HFF-Myc (cell line): ENCODE measurements at regions not wholly inside any gene's neighbourhood (a gene's known extent, or its start where the extent isn't known, plus 50 kb on each side); places are given as distances from the start of the nearest gene placed in this dataset.

Experiments
- DNase-seq: peaks from one replicate; pipeline ENCODE4 v3.0.0-alpha.2; 2011; ENCODE audit warnings: low read depth; ENCODE audit errors: extremely low read depth
- H3K4me3 ChIP-seq: replicated peaks from 2 replicates; pipeline ENCODE4 v1.5.1; 2011; ENCODE audit warnings: low read depth, mild to moderate bottlenecking, control low read depth, low read length
- TF ChIP-seq, protein P1 (sequence below): IDR thresholded peaks from 2 replicates; pipeline ENCODE4 v1.5.1; 2012; ENCODE audit warnings: mild to moderate bottlenecking, low read depth, low read length, control low read depth; ENCODE audit errors: missing control alignments

DNA sequence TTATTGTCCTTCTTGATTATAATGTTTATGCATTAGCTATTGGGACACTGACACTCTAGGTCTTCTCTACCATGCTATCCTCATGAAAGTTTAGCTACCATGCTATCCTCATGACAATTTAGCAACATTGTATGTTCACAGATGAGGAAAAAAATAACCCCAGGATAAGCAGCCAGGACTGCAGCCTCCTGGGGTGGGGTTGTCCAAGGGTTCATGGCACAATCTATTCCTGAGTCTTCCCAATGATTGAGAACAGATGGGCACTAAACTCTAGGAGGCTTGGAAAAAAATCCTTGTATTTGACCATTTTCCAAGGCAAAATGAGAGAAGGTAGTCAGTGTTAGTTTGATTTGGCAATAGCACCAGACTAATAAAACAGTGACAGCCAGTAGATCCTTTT, 619.8 kb upstream of the LCORL start:
- TF ChIP-seq, protein P1, sequence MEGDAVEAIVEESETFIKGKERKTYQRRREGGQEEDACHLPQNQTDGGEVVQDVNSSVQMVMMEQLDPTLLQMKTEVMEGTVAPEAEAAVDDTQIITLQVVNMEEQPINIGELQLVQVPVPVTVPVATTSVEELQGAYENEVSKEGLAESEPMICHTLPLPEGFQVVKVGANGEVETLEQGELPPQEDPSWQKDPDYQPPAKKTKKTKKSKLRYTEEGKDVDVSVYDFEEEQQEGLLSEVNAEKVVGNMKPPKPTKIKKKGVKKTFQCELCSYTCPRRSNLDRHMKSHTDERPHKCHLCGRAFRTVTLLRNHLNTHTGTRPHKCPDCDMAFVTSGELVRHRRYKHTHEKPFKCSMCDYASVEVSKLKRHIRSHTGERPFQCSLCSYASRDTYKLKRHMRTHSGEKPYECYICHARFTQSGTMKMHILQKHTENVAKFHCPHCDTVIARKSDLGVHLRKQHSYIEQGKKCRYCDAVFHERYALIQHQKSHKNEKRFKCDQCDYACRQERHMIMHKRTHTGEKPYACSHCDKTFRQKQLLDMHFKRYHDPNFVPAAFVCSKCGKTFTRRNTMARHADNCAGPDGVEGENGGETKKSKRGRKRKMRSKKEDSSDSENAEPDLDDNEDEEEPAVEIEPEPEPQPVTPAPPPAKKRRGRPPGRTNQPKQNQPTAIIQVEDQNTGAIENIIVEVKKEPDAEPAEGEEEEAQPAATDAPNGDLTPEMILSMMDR = no peak
- no peak for DNase-seq
- H3K4me3 ChIP-seq = no peak overlapping the region

DNA sequence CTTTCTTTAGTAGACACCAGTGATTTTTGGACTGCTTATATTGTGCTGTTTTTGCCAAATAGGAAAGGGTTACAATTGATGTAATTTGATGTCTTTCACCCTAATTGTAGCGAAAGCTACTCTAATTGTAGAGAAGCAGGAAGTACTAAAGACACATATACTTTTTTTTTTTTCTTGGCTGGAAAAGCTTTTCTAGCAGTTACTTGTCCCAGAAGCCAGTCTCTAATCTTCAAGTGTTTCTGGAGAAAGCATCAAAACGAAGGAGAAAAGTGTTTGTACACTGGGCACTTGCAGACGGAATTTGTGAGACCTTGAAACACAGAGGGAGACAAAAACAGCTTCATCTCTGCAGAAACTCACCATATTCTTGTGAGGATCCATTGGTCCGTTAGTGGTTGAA, 616.5 kb upstream of the LCORL start:
- DNase-seq = no peak
- no peak overlapping the region for H3K4me3 ChIP-seq
- TF ChIP-seq, protein P1 = no peak

DNA sequence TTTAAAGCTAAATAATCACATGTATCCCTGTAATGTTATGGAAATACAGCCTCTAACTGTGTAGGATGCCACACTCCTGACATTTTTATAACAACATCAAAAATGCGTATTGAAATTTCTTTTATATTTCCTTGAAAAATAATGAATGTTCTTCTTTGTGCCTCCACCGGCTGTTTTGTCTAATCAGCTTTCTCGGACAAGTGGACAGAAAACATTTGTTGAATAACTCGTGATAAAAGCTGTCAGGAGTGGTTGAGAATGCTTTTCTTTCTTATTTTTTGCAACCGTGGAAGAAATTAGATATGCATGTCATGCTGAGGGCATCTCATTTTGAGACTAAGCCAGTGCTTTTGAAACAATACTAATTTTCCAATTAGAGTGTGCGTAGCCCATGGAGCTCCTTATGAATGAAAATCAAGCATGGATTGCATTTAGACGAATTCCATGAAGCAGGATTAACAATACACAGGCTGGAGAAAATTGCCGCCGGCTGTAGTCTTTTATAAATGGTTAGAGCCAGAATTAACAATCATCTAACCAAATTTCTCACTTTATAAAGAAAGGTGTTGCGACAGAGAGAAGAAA, 614.5 kb upstream of the LCORL start:
- TF ChIP-seq, protein P1 = no peak
- no peak for DNase-seq

DNA sequence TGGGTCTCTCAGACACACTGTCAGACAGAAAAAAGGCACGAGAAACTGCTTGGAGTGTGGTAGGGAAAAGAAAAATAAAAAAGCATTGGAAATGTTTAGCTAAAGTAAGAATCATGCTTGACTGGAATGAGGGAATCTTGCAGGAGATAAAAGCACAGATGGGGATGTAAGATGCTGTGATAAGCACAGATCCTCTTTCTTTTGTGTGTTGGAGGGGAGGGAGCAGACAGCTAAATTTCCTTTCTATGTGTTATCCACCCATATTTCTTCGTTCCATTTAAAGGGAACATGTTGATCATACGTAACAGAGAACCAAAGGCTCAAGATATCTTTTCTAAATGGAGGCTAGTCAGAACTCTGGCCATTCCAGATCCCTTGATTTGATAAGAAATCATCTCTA, 614.0 kb upstream of the LCORL start:
- no peak overlapping the region for H3K4me3 ChIP-seq
- TF ChIP-seq, protein P1 = no peak

More for the DNA sequence above, 614.5 kb upstream of the LCORL start:
- no peak overlapping the region for H3K4me3 ChIP-seq

DNA sequence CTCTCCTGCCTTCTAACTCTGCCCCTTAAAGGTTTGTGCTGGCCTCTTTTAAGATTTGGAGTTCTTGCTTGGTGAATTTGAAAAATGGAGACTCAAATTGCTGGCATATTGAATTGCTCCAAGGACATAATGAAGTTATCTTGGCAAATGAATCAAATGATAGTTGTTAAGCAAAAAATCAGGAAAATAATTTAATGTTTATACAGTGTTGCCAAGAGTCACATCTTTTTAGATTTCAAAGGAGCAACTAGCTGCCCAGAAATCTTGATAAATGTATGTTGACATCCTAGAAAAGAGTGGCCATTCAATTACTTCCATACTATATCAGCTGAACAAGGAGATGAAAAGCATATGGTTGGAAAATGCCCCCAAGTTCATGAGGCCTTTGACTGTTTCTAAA, 610.0 kb upstream of the LCORL start:
- no peak for DNase-seq
- H3K4me3 ChIP-seq = no peak overlapping the region
- TF ChIP-seq, protein P1 = no peak

More for the DNA sequence above, 614.0 kb upstream of the LCORL start:
- no peak for DNase-seq

DNA sequence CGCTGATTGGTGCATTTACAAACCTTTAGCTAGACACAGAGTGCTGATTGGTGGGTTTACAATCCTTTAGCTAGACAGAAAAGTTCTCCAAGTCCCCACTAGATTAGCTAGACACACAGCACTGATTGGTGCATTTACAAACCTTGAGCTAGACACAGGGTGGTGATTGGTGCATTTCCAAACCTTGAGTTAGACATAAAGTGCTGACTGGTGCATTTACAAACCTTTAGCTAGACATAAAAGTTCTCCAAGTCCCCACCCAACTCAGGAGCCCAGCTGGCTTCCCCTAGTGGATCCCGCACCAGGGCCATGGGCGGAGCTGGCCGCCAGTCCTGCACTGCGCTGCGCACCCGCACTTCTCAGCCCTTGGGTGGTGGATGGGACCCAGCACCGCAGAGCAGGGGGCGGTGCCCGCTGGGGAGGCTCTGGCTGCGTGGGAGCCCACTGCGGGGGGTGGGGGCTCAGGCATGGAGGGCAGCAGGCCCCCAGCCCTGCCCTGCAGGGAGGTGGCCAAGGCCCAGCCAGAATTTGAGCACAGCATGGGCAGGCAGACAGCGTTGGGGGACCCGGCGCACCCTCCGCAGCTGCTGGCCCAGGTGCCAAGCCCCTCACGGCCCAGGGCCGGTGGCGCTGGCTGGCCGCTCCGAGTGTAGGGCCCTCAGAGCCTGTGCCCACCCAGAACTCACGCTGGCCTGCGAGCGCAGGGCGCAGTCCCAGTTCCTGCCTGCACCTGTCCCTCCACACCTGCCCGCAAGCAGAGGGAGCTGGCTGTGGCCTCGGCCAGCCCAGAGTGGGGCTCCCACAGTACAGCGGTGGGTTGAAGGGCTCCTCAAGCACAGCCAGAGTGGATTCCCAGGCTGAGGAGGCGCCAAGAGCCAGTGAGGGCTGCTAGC, 608.9 kb upstream of the LCORL start:
- H3K4me3 ChIP-seq = no peak overlapping the region

More for the DNA sequence above, 608.9 kb upstream of the LCORL start:
- TF ChIP-seq, protein P1 = no peak
- no peak for DNase-seq
